HG03520 (cell line): ENCODE measurements at regions not wholly inside any gene's neighbourhood (a gene's known extent, or its start where the extent isn't known, plus 50 kb on each side); places are given as distances from the start of the nearest gene placed in this dataset.
A peak's percentile ranks its signal among the peaks of the same experiment; 100 is the strongest.

Experiments
- ATAC-seq: cut with Tn5 transposase; IDR thresholded peaks from one replicate; pipeline ENCODE4 v1.9.1; 2021; ENCODE audit warnings: mild to moderate bottlenecking, moderate library complexity; ENCODE audit not compliant: unreplicated experiment

DNA sequence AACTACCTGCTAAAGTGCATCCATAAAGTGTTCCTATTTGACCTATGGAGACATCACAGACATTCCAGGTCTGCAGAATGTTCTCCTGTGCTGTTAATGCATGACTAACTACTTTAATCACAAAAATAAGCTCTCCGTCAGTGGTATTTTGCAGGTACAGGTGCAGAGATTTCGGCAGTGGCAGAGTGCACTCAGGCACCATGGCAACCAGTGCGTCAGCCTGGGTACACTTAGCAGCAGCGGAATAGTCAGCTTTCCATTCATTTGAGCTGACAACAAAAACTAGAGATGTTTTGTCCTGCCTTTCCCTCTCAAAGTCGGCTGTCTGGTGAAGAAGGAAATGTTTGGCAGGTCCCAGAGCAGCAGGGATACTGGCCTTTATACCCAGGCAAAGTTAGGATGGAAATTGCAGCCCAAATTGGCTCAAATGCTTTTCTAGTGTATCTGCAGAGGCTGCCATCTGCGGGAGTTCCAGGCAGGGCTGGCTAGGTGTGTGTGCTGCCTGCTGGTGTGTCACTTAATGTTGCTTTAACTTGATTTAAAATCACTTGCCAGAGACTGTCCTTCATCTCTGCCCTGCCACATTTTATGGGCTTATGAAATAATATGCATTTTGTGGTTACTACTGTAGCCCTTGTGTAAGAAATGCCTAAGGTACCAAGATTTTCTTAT, 195.8 kb downstream of the RAP2A start:
- ATAC-seq, result no peak

DNA sequence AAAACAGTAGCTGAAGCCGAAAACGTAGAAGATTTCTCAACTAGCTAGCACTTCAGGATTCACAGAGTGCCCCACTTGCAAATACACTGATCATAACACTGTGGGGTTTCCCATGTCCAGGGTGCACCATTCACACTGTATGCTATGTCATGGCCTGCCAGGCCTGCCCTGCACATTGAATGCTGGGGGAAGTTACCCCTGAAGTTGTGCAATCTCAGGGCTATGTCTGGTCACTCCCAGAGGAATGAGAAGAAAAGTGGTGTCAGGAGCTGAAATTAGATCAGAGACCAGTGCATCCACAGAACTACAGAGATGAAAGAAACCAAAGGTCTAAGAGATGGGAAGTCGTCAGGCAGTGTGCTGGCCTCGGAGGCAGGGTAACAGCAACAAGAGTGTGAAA, 196.8 kb downstream of the RAP2A start:
- no peak for ATAC-seq

DNA sequence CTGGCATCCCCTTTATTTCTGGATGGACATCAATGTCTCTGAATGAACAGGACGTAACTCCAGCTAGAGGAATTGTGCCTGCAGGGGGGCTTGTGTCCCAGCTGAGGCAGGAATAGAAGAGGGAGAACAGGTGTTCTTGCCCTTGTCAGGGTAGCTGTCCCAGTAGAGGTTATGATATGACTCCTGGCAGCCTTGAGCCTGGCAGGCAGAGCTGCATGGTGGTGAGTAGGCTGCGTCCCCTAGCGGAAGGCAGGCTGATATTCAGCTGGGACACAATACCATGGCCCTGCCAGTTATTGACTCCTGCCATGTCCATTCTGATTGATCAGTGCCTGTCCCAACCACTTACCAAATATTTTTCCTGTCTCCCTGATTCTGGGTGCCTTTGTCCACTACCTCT, 197.2 kb downstream of the RAP2A start:
- peak; percentile 96 for ATAC-seq

DNA sequence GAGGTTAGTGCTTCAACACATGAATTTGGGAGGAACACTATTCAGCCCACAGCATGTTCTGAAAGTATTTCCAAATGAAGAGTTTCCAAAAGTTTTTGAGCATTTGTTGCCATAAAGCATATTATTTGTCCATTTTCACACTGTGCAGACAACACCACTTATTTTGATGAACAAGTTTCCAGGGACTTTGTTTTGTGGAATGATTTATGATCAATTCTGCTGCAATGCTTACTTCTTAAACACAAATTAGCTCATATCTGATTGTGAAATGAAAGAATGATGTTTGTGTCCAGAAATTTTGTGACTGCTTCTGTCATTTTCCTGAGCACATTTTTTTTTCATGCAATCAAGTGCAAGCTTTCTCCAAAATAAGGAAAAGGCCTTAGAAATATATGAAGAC, 205.3 kb downstream of the RAP2A start:
- ATAC-seq, result no peak

DNA sequence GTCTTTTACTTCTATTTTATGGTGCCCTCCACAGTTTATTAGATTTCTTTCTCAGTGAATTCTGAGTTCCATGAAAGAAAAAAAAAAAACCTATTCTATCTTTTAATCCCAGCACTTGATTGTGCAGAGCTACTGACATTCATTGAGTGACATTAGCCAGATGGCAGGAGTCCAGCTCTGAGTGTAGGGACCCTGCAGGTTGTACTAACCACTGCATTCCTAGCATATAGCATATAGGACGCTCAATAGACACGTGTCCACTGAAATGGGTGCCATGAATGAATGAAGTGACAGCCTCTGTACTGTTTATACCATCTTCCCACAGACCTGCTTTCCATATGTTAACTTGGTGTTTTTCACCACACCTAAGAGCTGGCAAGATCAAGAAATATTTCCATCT, 206.3 kb downstream of the RAP2A start:
- no peak for ATAC-seq

DNA sequence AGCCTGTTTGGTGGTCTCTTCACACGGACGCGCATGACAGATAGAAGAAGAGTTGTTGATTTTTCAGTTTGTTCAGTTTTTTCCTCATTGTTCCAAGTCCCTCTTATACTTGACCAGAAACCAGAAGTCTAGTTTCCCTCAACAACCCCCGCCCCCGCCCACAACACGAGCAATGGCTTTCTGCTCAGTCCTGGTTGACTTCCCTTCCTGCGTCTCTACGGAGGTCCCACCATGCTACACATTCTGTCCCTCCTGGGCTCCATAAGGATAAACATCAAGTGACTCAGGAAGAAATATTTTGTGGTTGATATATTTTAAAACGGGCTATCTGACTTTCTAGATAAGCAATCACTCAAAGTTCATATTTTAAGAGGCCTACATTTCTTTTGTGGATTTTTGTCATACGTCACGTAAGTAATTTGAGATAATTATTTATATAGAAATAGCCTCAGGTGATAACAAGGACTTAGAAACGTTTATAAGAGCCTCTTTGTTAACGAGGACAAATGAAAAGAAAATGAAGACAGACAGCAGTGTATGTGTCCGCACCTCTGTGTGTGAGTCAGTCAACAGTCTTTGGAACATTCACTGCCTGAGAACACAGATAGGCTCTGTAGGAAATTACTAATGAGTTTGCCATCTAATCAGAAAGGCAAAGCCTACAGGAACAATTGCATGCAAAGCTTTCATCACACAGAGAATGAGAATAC, 214.4 kb downstream of the RAP2A start:
- ATAC-seq, result no peak

DNA sequence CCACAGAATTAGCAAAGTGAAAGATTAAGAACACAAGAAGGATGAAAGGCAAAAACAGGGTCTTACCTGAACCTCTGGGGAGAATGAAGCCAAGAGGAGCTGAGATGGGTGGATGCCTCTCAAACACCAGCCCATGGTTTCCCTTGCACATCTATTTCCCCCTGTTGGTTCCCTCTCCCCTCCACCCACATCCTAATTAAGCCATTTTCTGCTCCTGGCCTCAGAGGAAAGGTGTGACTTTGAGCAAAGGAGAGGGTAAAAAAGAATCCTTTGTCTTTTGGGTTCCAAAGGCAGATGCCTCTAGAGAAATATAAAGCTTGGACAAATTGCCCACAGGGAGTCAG, 214.9 kb downstream of the RAP2A start:
- ATAC-seq, result no peak

DNA sequence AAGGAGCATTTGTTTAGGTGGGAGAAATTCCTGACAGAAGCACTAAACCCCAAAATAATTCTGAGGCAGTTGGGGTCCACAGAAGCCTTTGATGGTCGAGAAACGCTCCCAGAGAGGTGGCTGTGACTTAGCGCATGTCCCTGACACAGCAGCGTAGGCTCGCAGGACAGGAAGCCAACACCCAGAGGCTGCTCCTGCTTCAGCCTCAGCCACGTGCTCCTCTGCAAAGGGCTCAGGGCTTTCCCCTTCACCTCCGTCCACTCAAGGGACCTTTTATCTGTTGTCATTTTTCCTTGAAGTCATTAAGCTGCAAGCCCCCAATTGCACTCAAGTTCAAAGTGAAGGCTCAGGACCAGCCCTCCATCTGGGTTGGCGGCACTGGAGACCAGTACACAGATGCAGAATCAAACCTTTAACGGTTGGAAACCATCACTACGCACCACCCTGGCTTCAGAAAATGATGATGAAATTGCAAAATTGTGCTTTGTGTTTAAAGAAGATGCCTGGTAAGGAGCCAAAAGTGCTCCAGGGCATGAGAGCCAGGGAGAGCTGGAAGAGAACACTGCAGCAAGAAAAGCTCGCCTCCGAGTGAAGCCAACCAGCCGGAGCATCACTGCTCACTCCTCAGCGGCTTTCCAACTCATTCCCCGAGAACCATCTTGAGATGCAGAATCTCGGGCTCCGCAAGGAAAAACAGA, 219.6 kb downstream of the RAP2A start:
- no peak for ATAC-seq

DNA sequence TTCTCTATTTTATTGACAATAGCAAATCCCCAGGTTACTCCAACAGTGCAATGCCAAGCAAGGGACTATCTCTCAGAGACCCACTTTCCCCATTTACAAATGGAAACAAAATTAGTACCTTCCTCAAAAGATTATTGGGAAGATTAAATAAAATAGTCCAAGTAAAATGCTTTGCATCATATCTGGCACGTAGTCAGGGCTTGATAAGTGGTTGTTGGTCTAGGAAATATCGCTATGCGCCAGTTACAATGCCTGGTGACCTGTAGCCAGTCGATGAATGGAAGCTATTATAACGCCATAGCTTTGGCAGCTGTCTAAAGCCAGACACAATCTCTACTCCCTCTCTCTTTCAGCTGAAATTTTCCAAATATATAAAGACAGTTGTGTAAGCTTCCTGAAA, 220.3 kb downstream of the RAP2A start:
- ATAC-seq, result no peak

DNA sequence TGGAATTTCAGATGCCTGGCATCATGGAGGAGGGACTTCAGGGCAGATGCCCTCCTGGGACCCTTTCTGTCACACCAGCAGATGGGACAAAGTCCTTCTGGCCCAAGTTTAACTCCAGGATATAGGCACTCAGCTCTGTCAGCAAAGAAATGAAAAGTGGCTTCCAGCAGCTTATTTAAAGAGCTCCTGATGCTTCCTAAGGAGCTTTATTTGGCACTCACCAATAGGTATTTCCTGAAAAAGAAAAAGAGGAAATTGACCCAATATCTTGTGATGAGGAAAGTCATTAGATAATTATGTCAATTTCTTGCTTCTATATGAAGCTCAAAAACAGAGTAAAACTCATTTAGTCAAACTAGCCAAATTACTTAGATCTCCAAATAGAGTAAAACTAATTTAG, 224.6 kb downstream of the RAP2A start:
- no peak for ATAC-seq

DNA sequence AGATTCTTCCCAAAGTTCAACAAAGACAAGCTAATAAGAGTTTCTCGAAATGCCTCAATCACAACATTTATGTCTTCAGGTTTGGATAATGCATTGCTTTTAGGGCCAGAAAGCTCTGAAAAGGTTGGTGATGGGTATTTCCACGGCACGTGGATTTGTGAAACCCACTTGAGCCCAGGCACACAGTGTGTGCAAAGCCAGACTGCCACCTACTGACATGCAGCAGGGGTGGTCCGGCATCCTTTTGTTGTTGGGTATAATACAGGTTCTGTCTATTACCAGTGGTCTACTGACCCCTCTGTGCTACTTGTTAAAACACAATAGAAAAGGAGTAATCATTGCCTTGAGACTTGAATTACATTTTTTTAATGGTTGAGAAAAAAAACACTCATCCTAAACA, 225.6 kb downstream of the RAP2A start:
- ATAC-seq, result no peak

DNA sequence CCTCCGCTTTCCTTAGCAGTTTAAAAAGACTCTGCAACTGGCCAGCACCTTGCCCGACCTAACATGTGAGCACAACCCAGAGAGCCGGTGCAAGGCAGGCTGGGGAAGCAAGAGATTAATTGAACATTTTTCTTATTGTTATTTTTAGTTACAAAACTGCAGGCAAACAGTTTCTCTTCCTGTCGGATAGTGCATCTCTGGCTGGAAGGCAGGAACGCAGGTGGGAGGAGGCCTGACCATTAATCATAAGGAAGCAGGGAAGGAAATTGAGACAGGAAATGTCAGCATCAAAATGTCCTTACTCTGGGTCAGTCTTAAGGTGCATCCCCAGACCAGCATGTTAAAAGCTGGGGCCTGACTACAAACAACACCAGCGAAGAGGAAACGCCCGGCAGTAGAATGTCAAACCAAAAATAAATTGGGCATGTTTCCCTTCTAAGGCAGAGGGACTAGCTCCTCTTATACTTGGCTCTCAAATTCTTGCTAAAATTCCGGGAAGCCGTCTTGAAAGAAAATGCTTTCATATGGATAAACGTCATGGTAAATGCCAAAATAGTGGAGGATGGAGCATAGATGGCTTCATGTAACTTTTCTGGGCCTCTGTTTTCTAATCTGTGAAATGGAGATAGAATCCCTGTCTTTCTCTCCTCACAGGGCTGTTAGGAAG, 226.8 kb downstream of the RAP2A start:
- no peak for ATAC-seq

DNA sequence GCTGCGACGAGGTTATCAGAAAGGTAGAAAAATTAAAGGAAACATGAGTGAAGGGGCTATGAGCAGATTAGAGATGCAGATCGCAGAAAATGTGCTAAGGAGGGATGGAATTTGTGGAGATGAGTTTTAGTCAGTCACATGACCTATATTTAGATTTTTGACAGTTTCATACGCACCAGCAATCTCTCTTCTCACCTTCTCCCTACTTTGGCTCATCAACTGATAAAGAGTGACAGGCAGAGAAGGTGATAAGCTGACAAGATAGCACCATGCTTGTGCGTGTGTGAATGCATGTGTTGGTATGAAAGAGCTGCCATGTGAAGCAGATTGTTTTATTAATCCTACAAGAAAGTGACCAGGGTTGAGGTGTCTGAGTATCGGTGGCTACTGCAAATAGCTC, 252.6 kb downstream of the RAP2A start:
- ATAC-seq, result no peak

DNA sequence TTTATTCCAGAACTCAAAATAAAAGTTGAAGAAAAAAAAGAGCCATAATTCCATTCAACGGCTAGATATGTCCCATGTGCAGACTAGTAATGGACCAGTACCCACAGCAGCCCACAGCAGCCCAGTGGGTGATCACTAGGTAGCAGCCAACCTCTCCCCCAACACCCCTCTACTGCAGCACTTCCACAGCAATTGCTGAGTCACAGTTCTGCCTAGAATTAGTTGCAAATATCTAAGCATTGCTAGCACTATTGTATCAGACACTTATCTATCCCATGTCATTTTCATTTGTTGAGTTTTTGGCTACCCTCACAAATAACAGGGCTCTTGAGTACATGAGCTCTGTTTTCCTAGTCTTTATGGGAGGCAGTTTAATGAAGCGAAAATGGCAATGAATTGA, 258.7 kb downstream of the RAP2A start:
- ATAC-seq, result no peak

DNA sequence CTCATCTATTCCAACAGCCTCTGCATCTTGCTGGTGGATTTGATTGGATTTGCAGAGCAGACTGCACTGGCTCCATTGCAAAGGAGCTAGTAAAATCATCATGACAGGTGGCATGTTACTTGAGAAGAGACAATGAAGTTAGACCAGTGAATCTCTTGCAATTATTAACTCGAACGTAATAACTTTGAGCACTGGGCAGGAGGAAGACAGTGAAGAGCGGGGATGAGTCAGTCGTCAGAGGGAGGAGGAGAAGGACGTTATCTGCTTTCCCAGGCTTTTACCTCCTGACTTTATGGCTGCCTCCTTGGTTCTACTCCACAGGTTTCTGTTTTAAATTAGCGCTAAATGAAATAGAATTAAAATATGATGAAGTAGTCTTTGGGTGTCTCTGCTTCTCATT, 257.8 kb upstream of the IPO5 start:
- ATAC-seq, result no peak

DNA sequence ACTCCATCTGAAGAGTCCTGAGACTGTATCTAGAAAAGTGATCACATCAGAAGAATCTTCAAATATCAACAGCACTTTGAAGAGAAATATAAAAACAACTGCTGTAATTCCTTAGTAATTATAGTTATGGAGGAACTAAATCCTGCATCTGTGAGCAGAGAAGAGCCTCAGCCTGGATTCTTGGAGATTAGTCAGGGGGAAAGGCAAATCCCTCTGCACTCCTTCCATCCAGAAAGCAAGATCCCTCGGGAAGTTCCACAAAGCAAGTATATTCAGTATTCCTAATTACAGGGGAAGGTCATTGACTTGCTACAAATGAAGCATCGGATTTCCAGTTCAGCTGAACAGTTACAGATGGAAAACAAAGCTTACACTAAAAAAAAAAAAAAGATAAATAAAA, 256.6 kb upstream of the IPO5 start:
- ATAC-seq, result no peak

DNA sequence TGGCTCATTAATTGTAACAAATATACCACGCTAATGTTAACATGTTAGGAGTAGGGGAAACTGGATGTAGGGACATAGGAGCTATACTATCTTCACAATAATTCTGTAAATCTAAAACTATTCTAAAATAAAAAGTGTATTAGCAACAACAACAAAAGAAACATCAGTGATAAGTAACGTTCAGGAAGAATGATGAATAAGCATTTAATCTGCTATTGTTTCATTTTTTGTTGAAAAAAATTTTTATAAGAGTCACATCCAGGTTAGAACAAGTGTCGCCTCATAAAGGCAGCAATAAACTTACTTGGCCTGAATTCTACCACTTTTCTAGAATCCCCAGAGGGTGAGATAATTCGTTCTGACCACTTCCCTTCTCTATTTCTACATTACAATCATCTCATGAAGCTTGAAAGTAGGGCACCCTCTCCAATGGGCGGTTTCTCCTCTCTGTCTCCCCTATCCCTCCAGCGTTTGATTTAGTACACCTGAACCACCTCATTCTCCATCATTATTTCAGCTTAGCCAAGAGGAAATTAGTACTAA, 253.1 kb upstream of the IPO5 start:
- ATAC-seq, result no peak

DNA sequence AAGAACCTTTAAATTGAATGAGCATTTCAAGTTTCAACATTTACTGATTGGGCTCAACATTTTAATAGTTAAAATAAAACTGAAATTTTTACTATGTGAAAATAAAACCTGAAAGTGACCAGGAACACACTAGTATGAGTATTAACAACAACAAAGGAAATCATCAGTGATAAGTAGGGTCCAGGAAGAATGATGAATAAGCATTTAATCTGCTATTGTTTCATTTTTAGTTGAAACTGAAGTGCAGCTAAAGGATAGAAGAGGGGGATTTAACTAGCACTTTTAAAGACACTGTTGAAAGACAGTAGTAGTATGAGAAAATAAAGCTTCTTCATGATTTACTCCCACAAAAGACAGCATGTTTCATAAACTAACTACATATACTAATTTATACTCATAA, 250.9 kb upstream of the IPO5 start:
- ATAC-seq, result no peak

DNA sequence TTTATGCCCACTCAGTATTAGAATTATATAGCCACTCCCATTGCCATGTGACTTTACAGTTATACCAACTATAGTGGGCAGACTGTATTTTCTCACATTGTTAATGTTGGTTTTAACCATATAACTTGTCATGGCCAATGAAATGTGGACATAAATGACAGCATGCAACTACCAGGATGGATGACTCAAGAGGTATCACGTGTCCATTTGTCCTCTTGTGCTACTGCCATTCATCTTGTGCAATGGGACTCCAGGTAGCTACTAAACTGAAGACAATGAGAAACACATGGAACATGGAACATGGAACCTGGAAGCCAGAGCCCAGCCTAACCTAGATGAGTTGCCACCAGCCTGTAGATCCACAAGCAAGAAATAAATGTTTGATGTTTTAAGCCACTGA, 242.7 kb upstream of the IPO5 start:
- no peak for ATAC-seq

DNA sequence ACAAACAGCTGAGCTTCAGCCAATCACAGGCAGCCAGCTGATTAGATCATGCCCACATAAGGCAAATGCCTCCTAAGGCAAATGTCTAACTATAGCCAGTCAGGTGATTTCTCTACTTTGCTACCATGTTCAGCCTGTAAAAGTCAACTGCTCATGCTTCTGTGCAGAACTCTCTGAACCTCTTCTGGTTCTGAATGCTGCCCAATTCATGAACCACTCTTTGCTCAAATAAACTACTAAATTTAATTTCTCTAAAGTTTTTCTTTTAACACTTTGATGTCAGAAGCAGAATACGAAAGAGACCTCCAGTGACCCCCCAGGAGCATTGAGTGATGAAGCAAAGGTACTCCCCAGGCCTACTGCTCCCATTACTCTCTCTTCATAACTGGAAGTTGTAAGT, 240.7 kb upstream of the IPO5 start:
- no peak for ATAC-seq

DNA sequence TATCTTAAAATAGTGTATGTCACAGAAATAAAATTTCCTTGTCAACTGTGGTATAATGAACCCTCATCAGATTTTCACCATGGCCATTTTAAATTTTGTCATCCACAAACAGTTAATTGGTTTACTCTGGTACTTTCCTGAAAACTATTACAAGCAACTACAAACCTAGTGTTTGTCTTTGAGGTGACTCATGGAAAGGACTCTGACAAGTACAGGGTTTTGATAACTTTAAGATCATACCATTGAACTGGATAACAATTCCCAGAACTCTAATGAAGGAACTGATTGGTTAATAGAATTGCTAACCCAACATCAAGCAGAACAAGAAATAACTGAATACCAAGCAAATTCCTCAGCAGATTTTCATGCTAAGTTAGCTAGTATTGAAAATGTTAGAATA, 237.7 kb upstream of the IPO5 start:
- ATAC-seq, result no peak

DNA sequence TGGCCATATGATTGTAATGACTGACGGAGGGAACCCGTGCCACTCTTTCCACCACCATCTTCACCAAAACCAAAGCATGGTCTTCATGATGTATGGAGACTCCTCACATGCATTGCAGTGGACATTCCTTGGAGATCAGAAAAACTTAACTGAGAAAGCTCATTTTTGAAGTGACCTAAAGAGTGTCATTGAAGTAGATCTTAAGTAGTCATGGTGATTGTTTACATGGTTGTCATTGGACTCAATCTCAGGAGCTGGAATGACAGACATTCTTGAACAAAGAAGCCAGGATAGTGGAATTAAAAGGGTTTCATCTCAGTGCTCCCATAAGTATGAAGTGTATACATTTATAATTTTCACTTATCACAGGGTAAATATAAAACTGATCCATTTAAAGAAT, 236.7 kb upstream of the IPO5 start:
- no peak for ATAC-seq
